ENCODE measurements at regions not wholly inside any gene's neighbourhood (a gene's known extent, or its start where the extent isn't known, plus 50 kb on each side); places are given as distances from the start of the nearest gene placed in this dataset.

DNA sequence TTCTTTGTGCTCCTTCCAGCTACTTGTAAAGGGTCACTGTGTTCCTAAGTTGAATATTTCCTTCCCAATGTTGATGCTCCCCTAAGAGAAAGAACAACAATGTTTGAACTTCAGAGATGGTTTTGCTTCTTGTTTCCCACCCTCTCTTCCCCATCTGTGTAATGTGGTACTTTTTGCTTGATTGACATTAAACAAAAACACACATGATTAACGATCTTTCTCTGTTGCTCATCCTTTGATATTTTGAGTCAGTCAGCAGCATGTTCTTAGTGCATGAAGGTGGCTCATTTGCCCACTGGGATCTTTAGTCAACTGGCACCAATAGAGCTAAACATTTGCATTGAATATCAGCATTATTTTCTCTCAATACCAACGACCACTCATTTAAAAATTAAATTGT lies 313.0 kb upstream of the RIOK2 start:
- Histone ChIP-seq H3K4me3 (ENCODE audit: low read depth, low read length) (no peak overlapping the region), H3K27me3 (replicated peaks; ENCODE audit: control insufficient read depth, insufficient read depth, low read length) (no peaks in the 10 kb centered on the region), H3K9me3 (no peaks in the 10 kb centered on the region), H3K36me3 (ENCODE audit: control insufficient read depth, insufficient read depth, low read length) (no peaks in the 10 kb centered on the region), H3K4me1 (no peaks in the 10 kb centered on the region)
- ChIA-PET CTCF (no interaction called here), POLR2A (no interaction called here)
- H3K27ac Mint-ChIP-seq (ENCODE audit: unreplicated experiment) = no peak overlapping the region
- TF ChIP-seq, protein P1, sequence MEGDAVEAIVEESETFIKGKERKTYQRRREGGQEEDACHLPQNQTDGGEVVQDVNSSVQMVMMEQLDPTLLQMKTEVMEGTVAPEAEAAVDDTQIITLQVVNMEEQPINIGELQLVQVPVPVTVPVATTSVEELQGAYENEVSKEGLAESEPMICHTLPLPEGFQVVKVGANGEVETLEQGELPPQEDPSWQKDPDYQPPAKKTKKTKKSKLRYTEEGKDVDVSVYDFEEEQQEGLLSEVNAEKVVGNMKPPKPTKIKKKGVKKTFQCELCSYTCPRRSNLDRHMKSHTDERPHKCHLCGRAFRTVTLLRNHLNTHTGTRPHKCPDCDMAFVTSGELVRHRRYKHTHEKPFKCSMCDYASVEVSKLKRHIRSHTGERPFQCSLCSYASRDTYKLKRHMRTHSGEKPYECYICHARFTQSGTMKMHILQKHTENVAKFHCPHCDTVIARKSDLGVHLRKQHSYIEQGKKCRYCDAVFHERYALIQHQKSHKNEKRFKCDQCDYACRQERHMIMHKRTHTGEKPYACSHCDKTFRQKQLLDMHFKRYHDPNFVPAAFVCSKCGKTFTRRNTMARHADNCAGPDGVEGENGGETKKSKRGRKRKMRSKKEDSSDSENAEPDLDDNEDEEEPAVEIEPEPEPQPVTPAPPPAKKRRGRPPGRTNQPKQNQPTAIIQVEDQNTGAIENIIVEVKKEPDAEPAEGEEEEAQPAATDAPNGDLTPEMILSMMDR (IDR thresholded peaks at IDR 0.05; ENCODE audit: insufficient read depth in 1 of 2, low read depth in 1 of 2, low read length in 1 of 2, severe bottlenecking in 1 of 2, unreplicated experiment in 1 of 2) = no peak
- BruUV-seq (replicated peaks) = no TSS peak
- no peaks in the 10 kb centered on the region for H3K36me3 Mint-ChIP-seq (ENCODE audit: insufficient read depth, unreplicated experiment)
- H3K4me3 Mint-ChIP-seq (ENCODE audit: unreplicated experiment) = no peak overlapping the region
- no peak for DNase-seq
- no peaks in the 10 kb centered on the region for H3K4me1 Mint-ChIP-seq (ENCODE audit: low read depth, unreplicated experiment)
- peaks cover 2% of the 10 kb centered on the region for H3K27me3 Mint-ChIP-seq (ENCODE audit: insufficient read depth, unreplicated experiment)
- no peaks in the 10 kb centered on the region for H3K9me3 Mint-ChIP-seq (ENCODE audit: unreplicated experiment)
- intact Hi-C loops (cut with micrococcal nuclease; ENCODE audit: unreplicated experiment) = no loop called here

DNA sequence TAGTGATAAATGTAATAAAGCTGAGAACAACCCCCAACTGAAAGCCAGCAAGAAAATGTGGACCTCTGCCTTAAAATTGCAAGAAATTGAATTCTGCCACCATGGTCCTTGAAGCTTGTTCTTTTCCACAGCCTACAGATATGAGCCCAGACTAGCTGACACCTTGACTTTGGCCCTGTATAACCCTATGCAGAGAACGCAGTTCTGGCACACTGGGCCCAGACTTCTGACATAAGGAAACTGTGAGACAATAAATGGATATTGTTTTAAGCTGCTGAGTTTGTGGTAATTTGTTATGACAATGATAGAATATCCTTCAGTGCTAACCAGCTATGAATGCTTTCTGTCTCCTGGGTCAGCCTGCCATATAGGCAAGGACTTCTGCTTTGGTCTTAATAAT lies 315.6 kb upstream of the RIOK2 start:
- Histone ChIP-seq H3K27me3 (replicated peaks; ENCODE audit: control insufficient read depth, insufficient read depth, low read length) (no peaks in the 10 kb centered on the region), H3K36me3 (ENCODE audit: control insufficient read depth, insufficient read depth, low read length) (no peaks in the 10 kb centered on the region), H3K9me3 (no peaks in the 10 kb centered on the region), H3K4me1 (no peaks in the 10 kb centered on the region), H3K4me3 (ENCODE audit: low read depth, low read length) (no peak overlapping the region)
- no peak for DNase-seq
- TF ChIP-seq, protein P1 (IDR thresholded peaks at IDR 0.05; ENCODE audit: insufficient read depth in 1 of 2, low read depth in 1 of 2, low read length in 1 of 2, severe bottlenecking in 1 of 2, unreplicated experiment in 1 of 2) = no peak
- Mint-ChIP-seq H3K4me1 (ENCODE audit: low read depth, unreplicated experiment) (no peaks in the 10 kb centered on the region), H3K9me3 (ENCODE audit: unreplicated experiment) (no peaks in the 10 kb centered on the region), H3K27me3 (ENCODE audit: insufficient read depth, unreplicated experiment) (peaks cover 2% of the 10 kb centered on the region), H3K4me3 (ENCODE audit: unreplicated experiment) (no peak overlapping the region), H3K36me3 (ENCODE audit: insufficient read depth, unreplicated experiment) (no peaks in the 10 kb centered on the region), H3K27ac (ENCODE audit: unreplicated experiment) (no peak overlapping the region)
- BruUV-seq (replicated peaks) = no TSS peak
- intact Hi-C loops (cut with micrococcal nuclease; ENCODE audit: unreplicated experiment) = no loop called here
- CTCF ChIA-PET = no interaction called here
- POLR2A ChIA-PET = no interaction called here

DNA sequence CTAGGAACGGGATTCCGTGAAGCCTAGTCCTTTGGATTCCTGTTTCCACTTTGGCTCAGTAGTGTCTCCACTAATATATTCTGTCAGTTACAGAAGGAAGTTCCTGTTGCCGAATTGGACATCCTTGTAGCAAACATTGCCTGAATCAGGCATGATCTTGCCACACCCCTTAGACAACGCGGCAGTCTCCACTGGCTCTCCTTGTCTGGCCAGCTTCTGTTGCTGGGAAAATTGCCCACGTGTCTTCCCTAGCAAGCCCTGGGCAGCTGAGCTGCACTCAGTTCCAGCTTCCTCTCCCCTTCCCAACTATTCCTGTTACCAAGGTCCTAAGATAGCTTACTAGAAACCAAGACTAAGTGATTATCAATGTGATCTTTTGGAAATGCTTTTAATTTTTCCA lies 316.6 kb upstream of the RIOK2 start:
- BruUV-seq (replicated peaks) = no TSS peak
- H3K4me3 ChIP-seq (ENCODE audit: low read depth, low read length) = no peak overlapping the region
- H3K27ac Mint-ChIP-seq (ENCODE audit: unreplicated experiment) = no peak overlapping the region
- H3K4me3 Mint-ChIP-seq (ENCODE audit: unreplicated experiment) = no peak overlapping the region
- no peaks in the 10 kb centered on the region for H3K27me3 ChIP-seq (replicated peaks; ENCODE audit: control insufficient read depth, insufficient read depth, low read length)
- DNase-seq = no peak
- H3K36me3 Mint-ChIP-seq (ENCODE audit: insufficient read depth, unreplicated experiment) = no peaks in the 10 kb centered on the region
- CTCF ChIA-PET = no interaction called here
- intact Hi-C loops (cut with micrococcal nuclease; ENCODE audit: unreplicated experiment) = loop anchor here (5.0 kb wide), 1 partner anchor 698 kb away; no protein-coding TSS in a partner anchor
- no peaks in the 10 kb centered on the region for H3K9me3 ChIP-seq
- no peaks in the 10 kb centered on the region for H3K36me3 ChIP-seq (ENCODE audit: control insufficient read depth, insufficient read depth, low read length)
- TF ChIP-seq, protein P1 (IDR thresholded peaks at IDR 0.05; ENCODE audit: insufficient read depth in 1 of 2, low read depth in 1 of 2, low read length in 1 of 2, severe bottlenecking in 1 of 2, unreplicated experiment in 1 of 2) = no peak
- no peaks in the 10 kb centered on the region for H3K4me1 Mint-ChIP-seq (ENCODE audit: low read depth, unreplicated experiment)
- H3K4me1 ChIP-seq = no peaks in the 10 kb centered on the region
- H3K9me3 Mint-ChIP-seq (ENCODE audit: unreplicated experiment) = no peaks in the 10 kb centered on the region
- no peaks in the 10 kb centered on the region for H3K27me3 Mint-ChIP-seq (ENCODE audit: insufficient read depth, unreplicated experiment)
- POLR2A ChIA-PET = no interaction called here
